ENCODE measurements at regions not wholly inside any gene's neighbourhood (a gene's known extent, or its start where the extent isn't known, plus 50 kb on each side); places are given as distances from the start of the nearest gene placed in this dataset.

GRCh38 chr11:30665067-30665466 is 78.9 kb upstream of the MPPED2 start:
- DNase-seq: no peak
- H3K36me3 Mint-ChIP-seq (ENCODE audit: low read depth): no peaks in the 10 kb centered on the region
- no peak overlapping the region for H3K27ac Mint-ChIP-seq
- ChIA-PET CTCF (no interaction called here), POLR2A (no interaction called here)
- H3K9me3 Mint-ChIP-seq: no peaks in the 10 kb centered on the region
- H3K4me3 Mint-ChIP-seq: no peak overlapping the region
- H3K27me3 Mint-ChIP-seq: no peaks in the 10 kb centered on the region
- H3K4me1 Mint-ChIP-seq: no peaks in the 10 kb centered on the region

GRCh38 chr11:30653606-30654005 is 67.5 kb upstream of the MPPED2 start:
- no peaks in the 10 kb centered on the region for H3K36me3 Mint-ChIP-seq (ENCODE audit: low read depth)
- H3K4me3 Mint-ChIP-seq: no peak overlapping the region
- ChIA-PET CTCF (no interaction called here), POLR2A (interaction anchor here (0.6 kb wide), 1 partner anchor 330 kb away, joined by 4 read pairs; no protein-coding TSS in a partner anchor)
- H3K27ac Mint-ChIP-seq: no peak overlapping the region
- no peak for DNase-seq
- H3K27me3 Mint-ChIP-seq: no peaks in the 10 kb centered on the region
- no peaks in the 10 kb centered on the region for H3K4me1 Mint-ChIP-seq
- no peaks in the 10 kb centered on the region for H3K9me3 Mint-ChIP-seq

- no peaks in the 10 kb centered on the region for H3K36me3 Mint-ChIP-seq (ENCODE audit: low read depth)
- ChIA-PET POLR2A (no interaction called here), CTCF (interaction anchor here (0.5 kb wide), 1 partner anchor 1554 kb away, joined by 3 read pairs; no protein-coding TSS in a partner anchor)
- H3K4me3 Mint-ChIP-seq: no peak overlapping the region
- no peaks in the 10 kb centered on the region for H3K27me3 Mint-ChIP-seq
- no peaks in the 10 kb centered on the region for H3K4me1 Mint-ChIP-seq
- no peaks in the 10 kb centered on the region for H3K9me3 Mint-ChIP-seq
- no peak overlapping the region for H3K27ac Mint-ChIP-seq
- no peak for DNase-seq
Observed at GRCh38 chr11:30652801-30653200, 66.6 kb upstream of the MPPED2 start.

- ChIA-PET POLR2A (no interaction called here), CTCF (no interaction called here)
- no peaks in the 10 kb centered on the region for H3K9me3 Mint-ChIP-seq
Observed at GRCh38 chr11:30650266-30650665, 64.1 kb upstream of the MPPED2 start.

More at GRCh38 chr11:30650266-30650665, 64.1 kb upstream of the MPPED2 start:
- Mint-ChIP-seq H3K27ac (no peak overlapping the region), H3K36me3 (ENCODE audit: low read depth) (no peaks in the 10 kb centered on the region), H3K4me3 (no peak overlapping the region), H3K4me1 (no peaks in the 10 kb centered on the region), H3K27me3 (no peaks in the 10 kb centered on the region)
- no peak for DNase-seq

Measured in activated CD4-positive, alpha-beta T cell treated with anti-CD3 and anti-CD28 coated beads, Interleukin-2, amount 10 ng/mL, durations not matched to agents 7 days and 5 days (primary cell).